HG03025 (cell line): ENCODE measurements at regions not wholly inside any gene's neighbourhood (a gene's known extent, or its start where the extent isn't known, plus 50 kb on each side); places are given as distances from the start of the nearest gene placed in this dataset.

Experiments used
- ATAC-seq: cut with Tn5 transposase; IDR thresholded peaks from one replicate; pipeline ENCODE4 v1.9.1; 2021; ENCODE audit warnings: mild to moderate bottlenecking, moderate library complexity; ENCODE audit not compliant: unreplicated experiment, low FRiP score

- no peak for ATAC-seq
Measured at GRCh38 chr2:217749008-217749407, 253.8 kb downstream of the TNS1 start.

- ATAC-seq = no peak
Measured at GRCh38 chr2:217746808-217747207, 256.0 kb downstream of the TNS1 start.

GRCh38 chr2:217743966-217744761 lies 258.6 kb downstream of the TNS1 start:
- no peak for ATAC-seq

GRCh38 chr2:217743407-217743806 lies 259.4 kb downstream of the TNS1 start:
- ATAC-seq = no peak

- no peak for ATAC-seq
Measured at GRCh38 chr2:217742841-217743240, 260.0 kb downstream of the TNS1 start.

GRCh38 chr2:217742276-217742675 lies 260.5 kb downstream of the TNS1 start:
- ATAC-seq = no peak

- no peak for ATAC-seq
Measured at GRCh38 chr2:217741381-217741955, 261.3 kb downstream of the TNS1 start.

GRCh38 chr2:217740756-217741155 lies 262.0 kb downstream of the TNS1 start:
- no peak for ATAC-seq

GRCh38 chr2:217740178-217740577 lies 262.6 kb downstream of the TNS1 start:
- no peak for ATAC-seq

- no peak for ATAC-seq
Measured at GRCh38 chr2:217739741-217740140, 263.1 kb downstream of the TNS1 start.

- no peak for ATAC-seq
Measured at GRCh38 chr2:217738061-217738460, 264.7 kb downstream of the TNS1 start.

GRCh38 chr2:217736776-217737550 lies 265.8 kb downstream of the TNS1 start:
- ATAC-seq = no peak

GRCh38 chr2:217735899-217736298 lies 266.9 kb downstream of the TNS1 start:
- no peak for ATAC-seq

GRCh38 chr2:217735034-217735433 lies 267.8 kb downstream of the TNS1 start:
- no peak for ATAC-seq

- ATAC-seq = no peak
Measured at GRCh38 chr2:217733461-217733860, 269.3 kb downstream of the TNS1 start.

GRCh38 chr2:217732992-217733391 lies 269.8 kb downstream of the TNS1 start:
- ATAC-seq = no peak

- ATAC-seq = no peak
Measured at GRCh38 chr2:217731805-217732204, 271.0 kb downstream of the TNS1 start.

GRCh38 chr2:217729421-217730053 lies 273.3 kb downstream of the TNS1 start:
- no peak for ATAC-seq

GRCh38 chr2:217727801-217728200 lies 275.0 kb downstream of the TNS1 start:
- no peak for ATAC-seq

- ATAC-seq = no peak
Measured at GRCh38 chr2:217725409-217725808, 277.4 kb downstream of the TNS1 start.

- ATAC-seq = no peak
Measured at GRCh38 chr2:217724471-217724870, 278.3 kb downstream of the TNS1 start.
